Body of pancreas (tissue), 4 donors: ENCODE measurements at regions not wholly inside any gene's neighbourhood (a gene's known extent, or its start where the extent isn't known, plus 50 kb on each side); places are given as distances from the start of the nearest gene placed in this dataset.

Experiments used
- ATAC-seq: fragments of 150-250 bp; one replicate; pipeline ENCODE4 v1.9.1; 2016
- DNase-seq, 4 donors: peaks; one replicate each; pipeline ENCODE4 v3.0.0-alpha.2; 2019
- H3K27ac ChIP-seq, 4 donors: fragments of 200-600 bp; sonication (generic); 1 replicate in 3 of 4; 2 replicates in 1 of 4; pipeline versions ENCODE4 v1.5.1 to v1.6.1; 2016 to 2019; ENCODE audit warnings: mild to moderate bottlenecking in 1 of 4, mixed read lengths in 1 of 4, moderate library complexity in 1 of 4
- H3K27me3 ChIP-seq, 2 donors: fragments of 200-600 bp; sonication (generic); one replicate each; pipeline ENCODE4 v1.6.0; 2016; ENCODE audit warnings: mild to moderate bottlenecking in 1 of 2
- H3K36me3 ChIP-seq, 2 donors: fragments of 200-600 bp; sonication (generic); replicated peaks in 1 of 2; 2 replicates each; pipeline ENCODE4 v1.5.1; 2016; ENCODE audit warnings: low read depth in 2 of 2; ENCODE audit not compliant: insufficient read depth in 1 of 2
- H3K4me1 ChIP-seq: fragments of 200-600 bp; sonication (generic); one replicate; pipeline ENCODE4 v1.6.0; 2016
- H3K4me3 ChIP-seq, 2 donors: fragments of 200-600 bp; sonication (generic); 1 replicate in 1 of 2; 2 replicates in 1 of 2; pipeline ENCODE4 v1.5.1; 2016 to 2019
- H3K9me3 ChIP-seq, 3 donors: fragments of 200-600 bp; sonication (generic); 1 replicate in 2 of 3; 2 replicates in 1 of 3; pipeline ENCODE4 v1.5.1; 2016
- CTCF ChIP-seq, 7 experiments: fragments of 450-650 bp in 4 of 7; fragments of 200-600 bp in 3 of 7; sonication (generic) in 3 of 7; IDR thresholded peaks; one replicate each; pipeline ENCODE4 v1.5.1; 2016 to 2019; ENCODE audit warnings: antibody characterized with exemption in 7 of 7
- POLR2A ChIP-seq, 3 donors: fragments of 450-650 bp; IDR thresholded peaks; one replicate each; pipeline ENCODE4 v1.6.1; 2016; ENCODE audit warnings: antibody characterized with exemption in 3 of 3, mild to moderate bottlenecking in 2 of 3
- WGBS, 2 donors: methylation state at CpG; one replicate each; pipeline ENCODE4 v1.1.5; 2017; 5-methylcytosine and 5-hydroxymethylcytosine counted together
- intact Hi-C: fragments of 100-400 bp; cut with DNase I; formaldehyde crosslinking; loops from one replicate; pipeline ENCODE4 v1.15.1; 2023

DNA sequence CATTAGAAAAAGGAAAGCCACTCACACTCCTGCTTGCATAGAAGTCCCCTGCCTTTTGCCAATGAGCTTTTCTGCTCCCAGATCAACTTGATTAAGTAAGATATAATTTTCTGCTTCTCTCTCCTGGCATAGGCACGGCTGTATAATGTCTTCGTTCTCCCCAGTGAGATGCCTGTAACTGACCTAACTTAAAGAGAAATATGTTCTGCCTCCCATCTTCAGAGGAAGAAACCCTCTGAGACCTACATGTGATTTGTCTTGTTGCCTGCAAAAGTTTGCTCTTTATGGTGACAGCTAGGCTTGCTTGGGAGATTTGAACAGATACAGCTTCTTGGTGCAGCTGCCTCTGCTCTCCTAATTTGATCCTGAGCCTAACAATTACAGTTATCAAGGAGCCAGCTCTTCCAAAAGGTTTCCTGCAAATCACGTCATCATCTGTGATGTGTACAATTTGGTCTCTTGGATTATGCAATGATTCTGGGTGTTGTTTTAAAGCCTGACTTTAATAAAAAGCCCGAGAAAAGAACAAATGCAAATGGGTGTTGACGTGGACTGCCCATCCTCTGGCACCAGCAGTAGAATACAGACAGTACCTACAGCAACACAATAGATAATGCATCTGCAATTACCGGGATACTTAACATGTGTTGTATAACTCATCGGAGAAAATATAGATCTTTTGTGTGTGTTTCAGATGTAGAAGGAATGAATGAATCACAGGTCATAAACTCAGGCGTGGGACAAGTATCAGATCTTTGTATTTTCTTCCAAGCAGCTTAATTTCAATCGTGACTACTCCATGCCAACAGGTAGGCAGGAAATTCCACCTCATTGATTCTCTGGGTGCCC, 76.2 kb upstream of the KAZN start:
- H3K4me1 ChIP-seq = no peaks in the 10 kb centered on the region
- no peaks in the 10 kb centered on the region for H3K27me3 ChIP-seq
- no peaks in the 10 kb centered on the region for H3K9me3 ChIP-seq
- TF ChIP-seq POLR2A (IDR thresholded peaks at IDR 0.05) (no peak), CTCF (IDR thresholded peaks at IDR 0.05) (no peak)
- peak; percentile 58 for ATAC-seq
- 66 to 71% methylated on average over 9 of the region's 9 CpGs for WGBS, 2 donors
- no peaks in the 10 kb centered on the region for H3K36me3 ChIP-seq
- H3K4me3 ChIP-seq = no peak overlapping the region
- intact Hi-C loops = no loop called here
- H3K27ac ChIP-seq = no peak overlapping the region
- DNase-seq = peak in 1 of 4 donors; percentile 17

GRCh38 chr1:14522926-14523241, 75.6 kb upstream of the KAZN start:
- DNase-seq = peak; percentile 13 to 41 (median 28)
- H3K4me1 ChIP-seq = no peaks in the 10 kb centered on the region
- TF ChIP-seq CTCF (IDR thresholded peaks at IDR 0.05) = no peak
- no peak for TF ChIP-seq POLR2A (IDR thresholded peaks at IDR 0.05)
- no peaks in the 10 kb centered on the region for H3K36me3 ChIP-seq
- WGBS, 2 donors = 48 to 59% methylated on average over 3 to 4 of the region's 4 CpGs
- ATAC-seq = peak; percentile 34
- H3K27me3 ChIP-seq = no peaks in the 10 kb centered on the region
- H3K27ac ChIP-seq = no peak overlapping the region
- H3K9me3 ChIP-seq = no peaks in the 10 kb centered on the region
- H3K4me3 ChIP-seq = no peak overlapping the region
- intact Hi-C loops = no loop called here

DNA sequence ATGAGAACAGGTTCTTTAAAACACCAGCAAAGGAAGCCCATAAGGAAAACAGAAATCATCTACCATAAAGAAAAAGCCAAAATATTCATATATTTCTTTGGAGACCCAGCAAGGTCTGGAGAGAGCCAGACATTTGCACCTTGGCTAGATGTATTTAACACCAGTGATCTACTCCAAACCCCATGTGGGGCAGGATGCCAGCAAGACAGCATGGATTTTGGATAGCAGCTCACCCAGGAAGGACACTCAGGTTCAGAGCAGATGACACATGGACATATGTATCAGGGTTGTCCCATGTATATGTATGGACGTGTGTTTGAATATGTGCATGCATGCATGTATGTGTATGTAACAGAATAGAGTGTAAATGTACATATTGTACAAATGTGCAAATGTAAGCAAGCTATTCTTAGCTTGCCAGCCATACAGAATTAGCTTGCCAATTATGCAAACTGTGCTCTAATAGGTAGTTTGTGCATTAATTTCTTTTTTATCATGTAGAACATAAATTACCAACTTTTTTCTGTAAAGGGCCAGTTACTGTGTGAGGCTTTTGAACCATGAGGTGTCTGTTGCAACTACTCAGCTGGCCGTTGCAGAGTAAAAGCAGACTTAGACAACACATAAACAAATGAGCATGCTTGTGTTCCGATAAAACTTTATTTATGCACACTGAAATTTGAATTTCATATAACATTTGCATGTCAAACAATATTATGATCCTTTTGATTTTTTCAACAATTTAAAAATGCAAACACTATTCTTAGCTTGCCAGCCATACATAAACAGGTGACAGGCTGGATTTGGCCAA, 73.5 kb upstream of the KAZN start:
- no peak overlapping the region for H3K27ac ChIP-seq
- ATAC-seq = no peak
- no peak for DNase-seq
- no peaks in the 10 kb centered on the region for H3K36me3 ChIP-seq
- no peaks in the 10 kb centered on the region for H3K4me1 ChIP-seq
- TF ChIP-seq CTCF (IDR thresholded peaks at IDR 0.05) (no peak), POLR2A (IDR thresholded peaks at IDR 0.05) (no peak)
- no peaks in the 10 kb centered on the region for H3K9me3 ChIP-seq
- no peaks in the 10 kb centered on the region for H3K27me3 ChIP-seq
- 79% methylated on average over 3 of the region's 3 CpGs for WGBS, 2 donors
- intact Hi-C loops = no loop called here
- H3K4me3 ChIP-seq = no peak overlapping the region

- no peak for DNase-seq
- Histone ChIP-seq H3K4me3 (no peak overlapping the region), H3K4me1 (no peaks in the 10 kb centered on the region), H3K9me3 (no peaks in the 10 kb centered on the region), H3K36me3 (no peaks in the 10 kb centered on the region), H3K27ac (no peak overlapping the region), H3K27me3 (no peaks in the 10 kb centered on the region)
- no peak for TF ChIP-seq CTCF (IDR thresholded peaks at IDR 0.05)
- no peak for TF ChIP-seq POLR2A (IDR thresholded peaks at IDR 0.05)
- intact Hi-C loops = no loop called here
- ATAC-seq = no peak
- WGBS, 2 donors = 50 to 51% methylated on average over 2 of the region's 2 CpGs
Observed at GRCh38 chr1:14529475-14529874, 69.0 kb upstream of the KAZN start.
